Astrocyte (in vitro differentiated cells and primary cell): ENCODE measurements at regions not wholly inside any gene's neighbourhood (a gene's known extent, or its start where the extent isn't known, plus 50 kb on each side); places are given as distances from the start of the nearest gene placed in this dataset.

Source experiments
- EZH2 ChIP-seq: IDR thresholded peaks from 2 replicates; pipeline ENCODE4 v1.6.1; 2012; ENCODE audit warnings: mild to moderate bottlenecking, low read length, inconsistent platforms; ENCODE audit not compliant: insufficient read depth
- TF ChIP-seq, protein P1 (sequence below): IDR thresholded peaks from 2 replicates; pipeline ENCODE4 v1.5.1; 2011; ENCODE audit warnings: low read depth, mild to moderate bottlenecking, inconsistent platforms, low read length, moderate library complexity; ENCODE audit not compliant: insufficient read depth

DNA sequence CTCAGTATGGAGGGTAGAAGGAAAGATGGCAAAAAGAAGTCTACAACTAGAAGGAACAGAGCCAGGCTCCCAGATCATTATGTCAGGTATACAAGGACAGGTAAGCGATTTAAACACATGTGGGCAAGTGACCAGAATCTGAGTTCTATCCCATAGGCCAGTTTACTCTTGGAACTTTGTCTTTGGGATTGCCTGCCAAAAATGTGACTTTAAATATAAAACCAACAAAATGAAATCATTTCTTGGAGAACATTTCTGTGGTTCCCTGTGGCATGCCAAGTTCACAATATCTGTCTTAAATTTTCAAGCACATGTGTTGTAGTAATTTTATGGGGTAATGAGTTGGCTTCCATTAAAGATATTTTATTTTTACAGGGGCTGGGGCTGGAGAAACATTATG, 141.0 kb downstream of the SLC17A6 start:
- TF ChIP-seq, protein P1, sequence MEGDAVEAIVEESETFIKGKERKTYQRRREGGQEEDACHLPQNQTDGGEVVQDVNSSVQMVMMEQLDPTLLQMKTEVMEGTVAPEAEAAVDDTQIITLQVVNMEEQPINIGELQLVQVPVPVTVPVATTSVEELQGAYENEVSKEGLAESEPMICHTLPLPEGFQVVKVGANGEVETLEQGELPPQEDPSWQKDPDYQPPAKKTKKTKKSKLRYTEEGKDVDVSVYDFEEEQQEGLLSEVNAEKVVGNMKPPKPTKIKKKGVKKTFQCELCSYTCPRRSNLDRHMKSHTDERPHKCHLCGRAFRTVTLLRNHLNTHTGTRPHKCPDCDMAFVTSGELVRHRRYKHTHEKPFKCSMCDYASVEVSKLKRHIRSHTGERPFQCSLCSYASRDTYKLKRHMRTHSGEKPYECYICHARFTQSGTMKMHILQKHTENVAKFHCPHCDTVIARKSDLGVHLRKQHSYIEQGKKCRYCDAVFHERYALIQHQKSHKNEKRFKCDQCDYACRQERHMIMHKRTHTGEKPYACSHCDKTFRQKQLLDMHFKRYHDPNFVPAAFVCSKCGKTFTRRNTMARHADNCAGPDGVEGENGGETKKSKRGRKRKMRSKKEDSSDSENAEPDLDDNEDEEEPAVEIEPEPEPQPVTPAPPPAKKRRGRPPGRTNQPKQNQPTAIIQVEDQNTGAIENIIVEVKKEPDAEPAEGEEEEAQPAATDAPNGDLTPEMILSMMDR = no peak
- TF ChIP-seq EZH2 = no peak
